ENCODE measurements at regions not wholly inside any gene's neighbourhood (a gene's known extent, or its start where the extent isn't known, plus 50 kb on each side); places are given as distances from the start of the nearest gene placed in this dataset.

GRCh38 chr10:131710142-131710861, 190.5 kb upstream of the PPP2R2D start:
- Histone ChIP-seq H3K4me3 (IDR thresholded peaks at IDR 0.05; ENCODE audit: insufficient read depth, low read depth, low read length) (no peak overlapping the region), H4K20me1 (ENCODE audit: insufficient read depth) (no peaks in the 10 kb centered on the region), H3K9ac (no peak overlapping the region), H2AFZ (ENCODE audit: low read depth) (no peak overlapping the region), H3K27ac (no peak overlapping the region), H3K36me3 (ENCODE audit: insufficient read depth) (no peaks in the 10 kb centered on the region), H3K4me1 (ENCODE audit: low read depth, poor library complexity, severe bottlenecking) (no peaks in the 10 kb centered on the region), H3K79me2 (ENCODE audit: insufficient read depth, low read depth) (no peaks in the 10 kb centered on the region), H3K27me3 (ENCODE audit: insufficient read depth, low read depth) (no peaks in the 10 kb centered on the region; the same call in 1 of the 2 replicates), H3K4me2 (no peak overlapping the region)
- no peak for TF ChIP-seq CTCF (conservative IDR thresholded peaks at IDR 0.05; ENCODE audit: low read depth, low read length)

- Histone ChIP-seq H3K4me1 (ENCODE audit: low read depth, poor library complexity, severe bottlenecking) (no peaks in the 10 kb centered on the region), H3K4me2 (no peak overlapping the region), H3K36me3 (ENCODE audit: insufficient read depth) (no peaks in the 10 kb centered on the region), H3K27me3 (ENCODE audit: insufficient read depth, low read depth) (no peaks in the 10 kb centered on the region; the same call in 1 of the 2 replicates), H3K4me3 (IDR thresholded peaks at IDR 0.05; ENCODE audit: insufficient read depth, low read depth, low read length) (no peak overlapping the region), H3K79me2 (ENCODE audit: insufficient read depth, low read depth) (no peaks in the 10 kb centered on the region), H3K9ac (no peak overlapping the region), H2AFZ (ENCODE audit: low read depth) (no peak overlapping the region), H3K27ac (no peak overlapping the region), H4K20me1 (ENCODE audit: insufficient read depth) (no peaks in the 10 kb centered on the region)
- TF ChIP-seq CTCF (conservative IDR thresholded peaks at IDR 0.05; ENCODE audit: low read depth, low read length) = no peak
These were observed 178.7 kb upstream of the PPP2R2D start for GRCh38 chr10:131722121-131722520.

GRCh38 chr10:131722525-131723264, 178.1 kb upstream of the PPP2R2D start:
- no peaks in the 10 kb centered on the region for H4K20me1 ChIP-seq (ENCODE audit: insufficient read depth)
- peaks cover 2% of the 10 kb centered on the region; the same call in 1 of the 2 replicates for H3K27me3 ChIP-seq (ENCODE audit: insufficient read depth, low read depth)
- no peak overlapping the region for H3K27ac ChIP-seq
- no peak overlapping the region for H3K4me2 ChIP-seq
- no peaks in the 10 kb centered on the region for H3K4me1 ChIP-seq (ENCODE audit: low read depth, poor library complexity, severe bottlenecking)
- no peak overlapping the region for H2AFZ ChIP-seq (ENCODE audit: low read depth)
- no peak overlapping the region for H3K4me3 ChIP-seq (IDR thresholded peaks at IDR 0.05; ENCODE audit: insufficient read depth, low read depth, low read length)
- no peaks in the 10 kb centered on the region for H3K36me3 ChIP-seq (ENCODE audit: insufficient read depth)
- no peak for TF ChIP-seq CTCF (conservative IDR thresholded peaks at IDR 0.05; ENCODE audit: low read depth, low read length)
- no peaks in the 10 kb centered on the region for H3K79me2 ChIP-seq (ENCODE audit: insufficient read depth, low read depth)
- no peak overlapping the region for H3K9ac ChIP-seq

GRCh38 chr10:131723297-131724168, 177.3 kb upstream of the PPP2R2D start:
- Histone ChIP-seq H4K20me1 (ENCODE audit: insufficient read depth) (no peaks in the 10 kb centered on the region), H3K9ac (no peak overlapping the region), H3K4me1 (ENCODE audit: low read depth, poor library complexity, severe bottlenecking) (no peaks in the 10 kb centered on the region), H3K4me2 (no peak overlapping the region), H3K27ac (no peak overlapping the region), H3K27me3 (ENCODE audit: insufficient read depth, low read depth) (peaks cover 2% of the 10 kb centered on the region; the same call in 1 of the 2 replicates), H2AFZ (ENCODE audit: low read depth) (no peak overlapping the region), H3K79me2 (ENCODE audit: insufficient read depth, low read depth) (no peaks in the 10 kb centered on the region), H3K36me3 (ENCODE audit: insufficient read depth) (no peaks in the 10 kb centered on the region), H3K4me3 (IDR thresholded peaks at IDR 0.05; ENCODE audit: insufficient read depth, low read depth, low read length) (no peak overlapping the region)
- TF ChIP-seq CTCF (conservative IDR thresholded peaks at IDR 0.05; ENCODE audit: low read depth, low read length) = no peak
